AG04450 (cell line): ENCODE measurements at regions not wholly inside any gene's neighbourhood (a gene's known extent, or its start where the extent isn't known, plus 50 kb on each side); places are given as distances from the start of the nearest gene placed in this dataset.

Experiments used
- CTCF ChIA-PET: fragments of 300-600, 350-600 bp; formaldehyde crosslinking; extraction: SDS; loops from one replicate; lab custom pipeline; 2022; ENCODE audit warnings: antibody characterized with exemption, inconsistent platforms; lab: Charles Lee
- POLR2A ChIA-PET: fragments of 350-600 bp; formaldehyde crosslinking; extraction: SDS; loops from one replicate; lab custom pipeline; 2021; ENCODE audit warnings: antibody characterized with exemption, inconsistent platforms; lab: Yijun Ruan, JAX
- DNase-seq: peaks from one replicate; pipeline ENCODE4 v3.0.0-alpha.2; 2011; ENCODE audit warnings: low read depth, low spot score
- H3K27ac ChIP-seq: one replicate; pipeline ENCODE4 v1.5.1; 2012; ENCODE audit warnings: low read depth, low read length, control low read depth
- H3K27me3 ChIP-seq: one replicate; pipeline ENCODE4 v1.6.0; 2012; ENCODE audit warnings: low read length; ENCODE audit not compliant: control insufficient read depth, insufficient read depth
- H3K4me3 ChIP-seq: 2 replicates; pipeline ENCODE4 v1.5.1; 2011; ENCODE audit warnings: mild to moderate bottlenecking, low read depth, low read length, control low read depth
- H3K9me3 ChIP-seq: 2 replicates; pipeline ENCODE4 v1.5.1; 2012; ENCODE audit warnings: low read length; ENCODE audit not compliant: control insufficient read depth, insufficient read depth
- CTCF ChIP-seq: IDR thresholded peaks from 2 replicates; pipeline ENCODE4 v1.5.1; 2011; ENCODE audit warnings: low read depth, low read length, control low read depth, inconsistent platforms

DNA sequence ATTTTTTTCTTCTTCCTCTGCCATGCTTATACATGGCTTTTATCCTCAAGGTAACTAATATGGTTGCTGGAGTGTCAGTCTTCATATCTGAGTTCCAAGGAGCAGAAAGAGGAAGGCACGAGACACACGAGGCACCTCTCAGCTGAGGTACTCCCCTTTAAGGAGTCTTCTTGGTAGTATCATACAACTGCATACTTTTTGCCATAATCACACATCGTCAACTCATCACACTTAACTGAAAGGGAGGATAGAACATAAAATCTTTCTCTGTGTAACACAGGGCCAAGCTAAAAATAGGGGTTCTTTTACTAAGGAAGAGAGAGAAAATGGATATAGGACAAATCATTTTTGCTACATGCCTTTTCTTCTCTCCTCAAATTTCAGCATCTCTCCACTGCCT is 104.2 kb downstream of the OXSM start:
- Histone ChIP-seq H3K9me3 (peaks cover 2% of the 10 kb centered on the region; the same call in 1 of the 2 replicates), H3K4me3 (no peak overlapping the region), H3K27me3 (no peaks in the 10 kb centered on the region), H3K27ac (no peak overlapping the region)
- DNase-seq, result no peak
- CTCF ChIA-PET, result no interaction called here
- POLR2A ChIA-PET, result no interaction called here
- TF ChIP-seq CTCF, result no peak

GRCh38 chr3:25895031-25895430 is 105.1 kb downstream of the OXSM start:
- ChIA-PET CTCF (no interaction called here), POLR2A (interaction anchor here (1.5 kb wide), 1 partner anchor 41 kb away, joined by 3 read pairs; no protein-coding TSS in a partner anchor)
- Histone ChIP-seq H3K27me3 (no peaks in the 10 kb centered on the region), H3K4me3 (no peak overlapping the region), H3K27ac (no peak overlapping the region), H3K9me3 (peaks cover 2% of the 10 kb centered on the region; the same call in 1 of the 2 replicates)
- DNase-seq, result no peak
- no peak for TF ChIP-seq CTCF

- DNase-seq, result peak; percentile 32
- H3K27ac ChIP-seq, result no peak overlapping the region
- POLR2A ChIA-PET, result interaction anchor here (1.5 kb wide), 1 partner anchor 41 kb away, joined by 3 read pairs; no protein-coding TSS in a partner anchor
- TF ChIP-seq CTCF, result no peak
- CTCF ChIA-PET, result no interaction called here
- no peaks in the 10 kb centered on the region for H3K27me3 ChIP-seq
- H3K4me3 ChIP-seq, result no peak overlapping the region
- peaks cover 2% of the 10 kb centered on the region; the same call in 1 of the 2 replicates for H3K9me3 ChIP-seq
Observed at GRCh38 chr3:25895443-25895842, 105.6 kb downstream of the OXSM start.

GRCh38 chr3:25897019-25897418 is 107.1 kb downstream of the OXSM start:
- DNase-seq, result no peak
- H3K4me3 ChIP-seq, result no peak overlapping the region
- peaks cover 2% of the 10 kb centered on the region; the same call in 1 of the 2 replicates for H3K9me3 ChIP-seq
- H3K27me3 ChIP-seq, result no peaks in the 10 kb centered on the region
- ChIA-PET CTCF (no interaction called here), POLR2A (no interaction called here)
- peak; percentile 20 for TF ChIP-seq CTCF
- H3K27ac ChIP-seq, result no peak overlapping the region

GRCh38 chr3:25899352-25900101 is 109.6 kb downstream of the OXSM start:
- no peak overlapping the region for H3K27ac ChIP-seq
- TF ChIP-seq CTCF, result no peak
- H3K9me3 ChIP-seq, result peaks cover 2% of the 10 kb centered on the region; the same call in 1 of the 2 replicates
- DNase-seq, result no peak
- no peaks in the 10 kb centered on the region for H3K27me3 ChIP-seq
- POLR2A ChIA-PET, result no interaction called here
- H3K4me3 ChIP-seq, result no peak overlapping the region
- CTCF ChIA-PET, result no interaction called here
